Activated naive CD4-positive, alpha-beta T cell treated with anti-CD3 and anti-CD28 coated beads for 36 hours (primary cell): ENCODE measurements at regions not wholly inside any gene's neighbourhood (a gene's known extent, or its start where the extent isn't known, plus 50 kb on each side); places are given as distances from the start of the nearest gene placed in this dataset.

ENCODE experiments used
- CTCF ChIA-PET: fragments of 350-600 bp; sonication (Branson Sonifier 250); formaldehyde crosslinking; loops from one replicate; lab custom pipeline; 2021; ENCODE audit warnings: antibody characterized with exemption; lab: Charles Lee
- DNase-seq: peaks from one replicate; pipeline ENCODE4 v3.0.0-alpha.2; 2020
- H3K27ac Mint-ChIP-seq: one replicate; pipeline ENCODE4 v1.8.0; 2021; ENCODE audit warnings: mild to moderate bottlenecking, mixed read lengths
- H3K27me3 Mint-ChIP-seq: one replicate; pipeline ENCODE4 v1.8.0; 2021; ENCODE audit warnings: low read depth, mixed read lengths
- H3K36me3 Mint-ChIP-seq: one replicate; pipeline ENCODE4 v1.8.0; 2021; ENCODE audit warnings: low read depth, mixed read lengths
- H3K4me1 Mint-ChIP-seq: one replicate; pipeline ENCODE4 v1.8.0; 2021; ENCODE audit warnings: low read depth, mixed read lengths
- H3K4me3 Mint-ChIP-seq: one replicate; pipeline ENCODE4 v1.8.0; 2021; ENCODE audit warnings: mild to moderate bottlenecking, moderate library complexity, mixed read lengths
- H3K9me3 Mint-ChIP-seq: one replicate; pipeline ENCODE4 v1.8.0; 2021; ENCODE audit warnings: mixed read lengths
- intact Hi-C: fragments of 100-400 bp; cut with micrococcal nuclease; formaldehyde crosslinking; loops from one replicate; pipeline ENCODE4 v1.15.1; 2023

DNA sequence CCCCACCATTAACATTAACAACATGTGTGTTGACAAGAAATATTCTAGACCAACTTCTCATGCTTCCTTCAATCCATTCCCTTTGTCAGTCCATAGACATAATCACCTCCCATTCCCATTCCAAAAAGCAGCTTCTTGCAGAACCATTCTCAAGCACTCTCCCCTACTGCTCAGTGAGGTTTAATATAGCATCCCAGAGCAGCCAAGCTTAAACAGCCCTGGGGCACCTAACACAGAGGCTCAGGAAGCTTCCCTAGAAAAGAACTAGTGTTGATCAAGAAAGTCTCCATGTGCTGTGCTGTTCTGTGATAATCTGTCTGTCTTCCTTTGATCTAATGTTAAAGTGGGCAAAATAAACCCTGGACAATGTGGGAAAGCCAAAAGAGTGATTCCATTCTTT is 174.2 kb upstream of the NOCT start:
- no peaks in the 10 kb centered on the region for H3K4me1 Mint-ChIP-seq
- no peak overlapping the region for H3K27ac Mint-ChIP-seq
- H3K9me3 Mint-ChIP-seq, result no peaks in the 10 kb centered on the region
- H3K27me3 Mint-ChIP-seq, result peaks cover 9% of the 10 kb centered on the region
- H3K36me3 Mint-ChIP-seq, result no peaks in the 10 kb centered on the region
- CTCF ChIA-PET, result no interaction called here
- H3K4me3 Mint-ChIP-seq, result no peak overlapping the region
- no peak for DNase-seq
- intact Hi-C loops, result no loop called here

DNA sequence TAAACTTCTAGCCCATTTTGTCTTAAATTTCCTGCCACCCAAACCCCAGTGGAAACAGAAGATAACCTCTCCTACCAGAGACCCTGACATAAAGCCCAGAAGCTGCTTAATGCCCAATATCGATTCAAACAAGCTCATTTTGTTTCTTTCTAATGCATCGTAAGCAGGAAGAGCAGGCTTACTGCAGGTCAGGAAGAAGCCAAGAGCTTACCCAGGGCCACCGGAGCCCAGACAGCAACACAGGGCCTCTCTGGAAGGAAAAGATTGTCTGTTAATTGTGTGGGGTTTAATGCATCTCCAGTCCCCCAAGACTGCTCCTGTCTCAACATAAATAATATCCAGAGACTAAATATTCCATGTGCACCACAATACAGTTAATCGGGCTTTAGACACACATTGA is 177.3 kb upstream of the NOCT start:
- H3K4me3 Mint-ChIP-seq, result no peak overlapping the region
- no peak for DNase-seq
- H3K36me3 Mint-ChIP-seq, result no peaks in the 10 kb centered on the region
- H3K9me3 Mint-ChIP-seq, result no peaks in the 10 kb centered on the region
- intact Hi-C loops, result no loop called here
- H3K4me1 Mint-ChIP-seq, result no peaks in the 10 kb centered on the region
- CTCF ChIA-PET, result no interaction called here
- H3K27me3 Mint-ChIP-seq, result peaks cover 15% of the 10 kb centered on the region
- no peak overlapping the region for H3K27ac Mint-ChIP-seq

DNA sequence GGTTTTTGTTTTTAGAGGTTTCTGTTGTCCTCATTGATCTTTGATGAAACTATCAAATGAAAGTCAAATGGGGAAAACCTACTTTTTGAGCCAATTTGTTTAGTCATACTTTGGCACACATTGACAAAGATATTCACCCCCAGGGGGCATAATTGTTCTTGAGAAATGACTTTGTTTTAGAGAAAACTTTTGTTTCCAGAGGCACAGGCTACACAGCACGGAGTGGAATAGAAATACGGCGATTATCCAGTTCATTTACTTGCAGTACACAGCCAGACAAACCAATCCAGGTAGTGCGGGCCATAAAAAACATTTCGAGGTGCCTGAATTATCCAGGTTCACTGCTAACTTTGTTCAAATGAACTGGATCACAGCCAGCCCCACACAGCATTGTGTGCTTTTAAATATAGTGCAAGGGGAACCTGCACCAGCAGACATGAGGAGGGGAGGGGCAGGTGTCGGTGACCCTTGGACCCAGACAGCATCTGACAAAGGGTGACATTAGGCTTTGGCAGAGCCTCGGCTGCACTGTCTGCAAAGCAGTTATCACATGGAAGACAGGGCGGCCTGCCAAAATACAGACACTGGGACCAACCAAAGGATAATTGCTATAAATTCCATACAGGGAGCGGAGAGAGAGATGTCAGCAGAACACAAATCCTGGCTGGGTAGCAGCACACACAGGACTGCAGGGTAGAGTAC is 179.6 kb upstream of the NOCT start:
- DNase-seq, result no peak
- H3K4me3 Mint-ChIP-seq, result no peak overlapping the region
- H3K9me3 Mint-ChIP-seq, result no peaks in the 10 kb centered on the region
- intact Hi-C loops, result no loop called here
- H3K27ac Mint-ChIP-seq, result no peak overlapping the region
- no peaks in the 10 kb centered on the region for H3K4me1 Mint-ChIP-seq
- H3K27me3 Mint-ChIP-seq, result peaks cover 11% of the 10 kb centered on the region
- no peaks in the 10 kb centered on the region for H3K36me3 Mint-ChIP-seq
- CTCF ChIA-PET, result no interaction called here

GRCh38 chr4:138833974-138834373 is 181.6 kb upstream of the NOCT start:
- no peak overlapping the region for H3K4me3 Mint-ChIP-seq
- no peaks in the 10 kb centered on the region for H3K9me3 Mint-ChIP-seq
- intact Hi-C loops, result no loop called here
- H3K27me3 Mint-ChIP-seq, result peaks cover 8% of the 10 kb centered on the region
- H3K36me3 Mint-ChIP-seq, result no peaks in the 10 kb centered on the region
- no peak overlapping the region for H3K27ac Mint-ChIP-seq
- no peak for DNase-seq
- H3K4me1 Mint-ChIP-seq, result no peaks in the 10 kb centered on the region
- CTCF ChIA-PET, result interaction anchor here (0.7 kb wide), 1 partner anchor 12 kb away, joined by 3 read pairs; no protein-coding TSS in a partner anchor

- H3K27ac Mint-ChIP-seq, result no peak overlapping the region
Measured at GRCh38 chr4:138832563-138832962, 183.0 kb upstream of the NOCT start.

DNA sequence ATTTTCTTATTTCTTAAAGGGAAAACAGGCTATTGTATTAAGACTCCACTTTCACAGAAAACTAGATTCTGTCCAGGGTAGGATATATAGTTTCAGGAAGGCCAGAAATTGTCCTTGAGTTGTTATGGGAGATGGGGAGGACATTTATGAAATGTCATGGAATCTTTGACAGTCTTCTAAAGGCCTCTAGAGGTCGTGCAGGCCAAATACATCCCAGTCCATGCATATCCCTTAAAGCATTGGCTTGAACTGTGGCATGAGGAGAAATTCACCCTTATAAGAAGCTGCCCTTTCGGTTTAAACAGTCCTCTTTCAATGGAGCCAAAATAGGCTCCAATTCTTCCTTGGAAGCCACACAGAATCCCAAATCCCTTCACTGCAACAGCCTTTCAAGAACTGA is 183.6 kb upstream of the NOCT start:
- H3K4me3 Mint-ChIP-seq, result no peak overlapping the region
- no peaks in the 10 kb centered on the region for H3K9me3 Mint-ChIP-seq
- no peak for DNase-seq
- no peaks in the 10 kb centered on the region for H3K4me1 Mint-ChIP-seq
- intact Hi-C loops, result no loop called here
- no peaks in the 10 kb centered on the region for H3K36me3 Mint-ChIP-seq
- CTCF ChIA-PET, result no interaction called here
- H3K27me3 Mint-ChIP-seq, result peaks cover 9% of the 10 kb centered on the region
- H3K27ac Mint-ChIP-seq, result no peak overlapping the region

More at GRCh38 chr4:138832563-138832962, 183.0 kb upstream of the NOCT start:
- Mint-ChIP-seq H3K9me3 (no peaks in the 10 kb centered on the region), H3K4me3 (no peak overlapping the region), H3K27me3 (peaks cover 9% of the 10 kb centered on the region), H3K36me3 (no peaks in the 10 kb centered on the region), H3K4me1 (no peaks in the 10 kb centered on the region)
- CTCF ChIA-PET, result no interaction called here
- intact Hi-C loops, result no loop called here
- no peak for DNase-seq

GRCh38 chr4:138828926-138829325 is 186.7 kb upstream of the NOCT start:
- H3K27ac Mint-ChIP-seq, result no peak overlapping the region
- H3K27me3 Mint-ChIP-seq, result peaks cover 7% of the 10 kb centered on the region
- intact Hi-C loops, result no loop called here
- DNase-seq, result no peak
- H3K36me3 Mint-ChIP-seq, result no peaks in the 10 kb centered on the region
- H3K4me3 Mint-ChIP-seq, result no peak overlapping the region
- no peaks in the 10 kb centered on the region for H3K9me3 Mint-ChIP-seq
- CTCF ChIA-PET, result no interaction called here
- H3K4me1 Mint-ChIP-seq, result no peaks in the 10 kb centered on the region

DNA sequence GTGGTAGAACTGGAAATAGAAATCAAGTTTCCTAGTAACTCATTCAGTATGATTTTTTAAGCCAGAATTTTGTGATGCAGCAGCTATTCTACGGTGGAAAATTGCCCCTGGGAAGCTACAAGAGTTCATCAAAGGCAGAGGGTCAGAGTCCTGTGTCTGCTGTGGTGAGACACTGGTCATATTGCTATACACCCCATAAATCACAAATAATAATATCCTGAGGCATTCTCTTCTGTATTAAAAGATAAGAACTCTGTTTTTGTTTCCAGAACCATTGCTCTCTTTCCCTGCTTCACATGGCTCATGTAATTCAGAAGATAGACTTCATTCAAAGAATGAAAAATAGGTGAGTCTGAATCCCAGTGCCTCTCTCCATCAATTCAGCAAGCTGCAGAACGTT is 188.8 kb upstream of the NOCT start:
- no peaks in the 10 kb centered on the region for H3K9me3 Mint-ChIP-seq
- no peak overlapping the region for H3K27ac Mint-ChIP-seq
- H3K4me1 Mint-ChIP-seq, result no peaks in the 10 kb centered on the region
- intact Hi-C loops, result no loop called here
- DNase-seq, result no peak
- H3K27me3 Mint-ChIP-seq, result peaks cover 8% of the 10 kb centered on the region
- CTCF ChIA-PET, result no interaction called here
- no peaks in the 10 kb centered on the region for H3K36me3 Mint-ChIP-seq
- no peak overlapping the region for H3K4me3 Mint-ChIP-seq

- H3K27ac Mint-ChIP-seq, result no peak overlapping the region
- peaks cover 8% of the 10 kb centered on the region for H3K27me3 Mint-ChIP-seq
Measured at GRCh38 chr4:138826322-138826721, 189.3 kb upstream of the NOCT start.

GRCh38 chr4:138821331-138821730 is 194.2 kb upstream of the NOCT start:
- intact Hi-C loops, result no loop called here
- peaks cover 5% of the 10 kb centered on the region for H3K27me3 Mint-ChIP-seq
- no peaks in the 10 kb centered on the region for H3K9me3 Mint-ChIP-seq
- no peak for DNase-seq
- CTCF ChIA-PET, result no interaction called here
- H3K27ac Mint-ChIP-seq, result no peak overlapping the region
- no peaks in the 10 kb centered on the region for H3K4me1 Mint-ChIP-seq
- H3K36me3 Mint-ChIP-seq, result no peaks in the 10 kb centered on the region
- no peak overlapping the region for H3K4me3 Mint-ChIP-seq

More at GRCh38 chr4:138826322-138826721, 189.3 kb upstream of the NOCT start:
- Mint-ChIP-seq H3K4me1 (no peaks in the 10 kb centered on the region), H3K36me3 (no peaks in the 10 kb centered on the region), H3K4me3 (no peak overlapping the region), H3K9me3 (no peaks in the 10 kb centered on the region)
- no peak for DNase-seq
- CTCF ChIA-PET, result no interaction called here
- intact Hi-C loops, result no loop called here

GRCh38 chr4:138816875-138817274 is 198.7 kb upstream of the NOCT start:
- Mint-ChIP-seq H3K4me3 (no peak overlapping the region), H3K4me1 (no peaks in the 10 kb centered on the region), H3K27me3 (peaks cover 10% of the 10 kb centered on the region), H3K27ac (no peak overlapping the region), H3K36me3 (no peaks in the 10 kb centered on the region), H3K9me3 (no peaks in the 10 kb centered on the region)
- intact Hi-C loops, result no loop called here
- DNase-seq, result no peak
- CTCF ChIA-PET, result no interaction called here

DNA sequence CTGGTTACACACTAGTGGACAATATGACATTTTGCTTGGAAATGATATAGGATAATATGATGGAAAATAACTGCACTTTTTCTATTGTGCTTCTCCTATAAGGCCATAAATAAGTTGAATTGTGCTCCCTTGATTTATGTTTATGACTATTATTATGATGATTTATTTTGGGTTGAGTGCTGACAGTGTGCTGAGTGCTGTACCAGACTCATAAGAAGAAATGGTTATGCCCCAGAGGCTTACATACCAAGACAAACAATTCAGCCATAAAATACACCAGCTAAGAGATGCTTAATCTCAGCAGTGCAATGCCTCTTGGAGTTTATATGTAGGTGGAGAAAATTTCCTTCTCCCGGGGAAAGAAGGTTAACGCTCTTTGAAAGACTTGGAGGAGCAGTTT is 199.8 kb upstream of the NOCT start:
- intact Hi-C loops, result no loop called here
- H3K36me3 Mint-ChIP-seq, result no peaks in the 10 kb centered on the region
- no peaks in the 10 kb centered on the region for H3K4me1 Mint-ChIP-seq
- H3K27me3 Mint-ChIP-seq, result peaks cover 12% of the 10 kb centered on the region
- H3K9me3 Mint-ChIP-seq, result no peaks in the 10 kb centered on the region
- CTCF ChIA-PET, result no interaction called here
- DNase-seq, result no peak
- H3K27ac Mint-ChIP-seq, result no peak overlapping the region
- H3K4me3 Mint-ChIP-seq, result no peak overlapping the region

- Mint-ChIP-seq H3K9me3 (no peaks in the 10 kb centered on the region), H3K4me1 (no peaks in the 10 kb centered on the region), H3K36me3 (no peaks in the 10 kb centered on the region), H3K27me3 (peaks cover 21% of the 10 kb centered on the region), H3K27ac (no peak overlapping the region), H3K4me3 (no peak overlapping the region)
- DNase-seq, result no peak
- intact Hi-C loops, result no loop called here
- CTCF ChIA-PET, result no interaction called here
Measured at GRCh38 chr4:138805736-138806135, 209.8 kb upstream of the NOCT start.
